RPMI8226 (cell line): ENCODE measurements at regions not wholly inside any gene's neighbourhood (a gene's known extent, or its start where the extent isn't known, plus 50 kb on each side); places are given as distances from the start of the nearest gene placed in this dataset.

Source experiments
- DNase-seq: peaks from one replicate; pipeline ENCODE4 v3.0.0-alpha.2; 2015

DNA sequence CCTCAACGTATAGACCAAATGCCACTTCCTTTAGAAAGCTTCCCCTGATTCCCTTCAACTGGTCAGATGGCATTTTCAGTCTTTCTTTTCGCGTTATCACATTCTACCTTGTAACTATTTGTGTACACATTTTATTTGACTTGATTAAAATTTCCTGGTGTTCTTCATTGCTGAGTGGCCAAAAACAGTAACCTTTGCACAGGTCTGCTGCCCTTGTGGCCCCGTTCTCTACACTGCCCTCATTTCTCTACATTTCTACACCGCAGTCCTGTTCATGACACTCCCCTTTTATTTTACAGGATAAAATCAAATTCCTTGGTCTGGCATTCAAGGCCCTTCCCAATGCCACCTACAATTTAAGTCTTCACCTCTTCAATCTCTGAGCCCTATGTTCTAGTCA, 334.2 kb upstream of the SLC30A5 start:
- no peak for DNase-seq

DNA sequence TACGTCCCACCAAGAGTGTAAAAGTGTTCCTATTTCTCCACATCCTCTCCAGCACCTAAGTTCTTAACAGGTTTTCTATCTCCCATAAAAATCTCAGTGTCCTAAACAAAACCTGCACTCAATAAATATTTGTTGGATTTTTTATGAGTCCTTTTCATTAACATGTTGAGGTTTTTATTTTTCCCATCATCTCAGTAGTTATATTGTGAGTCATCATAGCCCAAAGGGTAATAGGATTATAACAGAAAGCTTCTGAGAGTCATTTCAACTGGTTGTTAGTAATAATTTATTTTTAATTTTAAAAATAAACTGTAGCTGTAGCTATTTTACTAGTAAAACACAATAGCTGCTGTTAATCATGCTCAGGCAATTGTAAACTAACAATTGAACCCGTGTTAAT, 331.6 kb upstream of the SLC30A5 start:
- DNase-seq, result no peak

DNA sequence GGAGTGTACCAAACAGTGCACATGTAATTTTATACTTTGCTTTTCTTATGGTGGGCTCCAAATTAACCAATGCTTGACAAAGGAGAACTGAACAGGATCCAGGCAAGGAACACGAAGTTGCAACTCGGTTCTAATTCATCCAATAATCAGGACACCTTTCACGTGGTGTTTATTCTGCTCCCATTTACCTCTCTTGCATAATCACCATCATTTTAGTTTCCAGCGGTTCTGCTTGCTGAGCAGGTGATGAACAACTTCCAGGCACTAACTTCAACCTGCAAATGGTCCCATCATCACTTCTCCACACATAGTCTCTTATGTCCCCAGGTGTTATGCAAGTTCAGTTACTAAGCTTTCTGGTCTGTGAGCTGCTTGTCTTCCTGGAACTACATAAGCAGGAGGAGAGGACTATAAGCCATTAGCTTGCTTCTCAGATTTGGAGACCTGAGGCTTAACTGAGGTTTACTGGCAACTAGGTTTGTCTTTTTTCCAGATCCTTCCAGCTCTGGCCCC, 326.8 kb upstream of the SLC30A5 start:
- DNase-seq, result no peak

DNA sequence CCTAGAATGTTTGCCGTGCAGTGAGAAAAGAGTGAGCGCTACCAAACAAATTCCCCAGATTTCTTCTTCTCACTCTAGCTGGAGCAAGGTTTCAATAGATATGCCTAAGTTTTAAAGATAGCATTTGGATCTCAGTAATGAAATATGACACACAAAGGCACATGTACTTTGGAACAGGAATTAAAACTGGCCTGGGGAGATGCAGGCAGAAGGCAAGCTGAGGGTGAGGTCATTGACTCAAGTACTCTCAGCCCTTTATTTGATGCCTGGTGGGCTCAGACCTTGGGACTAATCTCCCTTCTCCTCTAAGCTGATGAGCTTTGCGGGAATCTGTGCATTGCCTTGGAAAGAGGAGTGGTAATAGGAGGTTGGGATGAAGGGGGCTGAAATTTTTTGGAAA, 323.3 kb upstream of the SLC30A5 start:
- DNase-seq, result no peak

DNA sequence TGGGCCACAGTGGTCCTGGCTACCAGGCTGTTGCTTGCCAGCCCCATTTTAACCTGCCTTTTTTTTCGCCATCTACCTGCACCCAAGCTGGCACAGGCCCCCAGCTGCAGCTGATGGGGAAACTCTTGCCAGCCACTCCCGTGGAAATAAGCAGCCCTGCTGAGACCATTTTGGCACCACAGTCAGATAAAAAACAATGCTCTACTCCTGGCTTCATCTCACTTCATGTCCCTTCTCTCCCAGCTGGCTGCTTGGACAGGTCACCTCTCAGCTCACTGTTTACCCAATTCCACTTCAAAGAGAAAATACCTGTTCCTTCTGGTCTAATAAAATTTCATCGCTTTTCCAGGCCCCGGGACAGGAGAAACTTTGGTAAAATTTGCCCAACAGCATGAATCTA, 322.6 kb upstream of the SLC30A5 start:
- no peak for DNase-seq

DNA sequence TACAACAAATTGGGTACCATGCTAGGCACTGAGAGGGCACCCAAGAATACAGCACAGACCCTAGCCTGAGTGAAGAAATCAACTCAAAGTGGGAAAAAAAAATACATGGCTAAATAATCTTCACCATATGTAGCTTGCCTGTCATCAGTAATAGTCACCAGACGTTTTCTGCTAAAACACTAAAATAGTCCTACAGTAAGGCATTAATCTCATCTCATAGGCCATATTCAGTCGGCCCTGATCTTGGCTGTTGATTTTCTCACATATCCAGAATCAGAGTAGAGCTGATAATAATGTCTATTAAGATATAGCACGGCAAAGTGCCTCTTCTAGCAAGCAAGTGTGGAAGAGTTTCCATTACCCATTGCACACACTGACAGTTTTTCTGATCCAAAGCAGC, 322.1 kb upstream of the SLC30A5 start:
- no peak for DNase-seq

DNA sequence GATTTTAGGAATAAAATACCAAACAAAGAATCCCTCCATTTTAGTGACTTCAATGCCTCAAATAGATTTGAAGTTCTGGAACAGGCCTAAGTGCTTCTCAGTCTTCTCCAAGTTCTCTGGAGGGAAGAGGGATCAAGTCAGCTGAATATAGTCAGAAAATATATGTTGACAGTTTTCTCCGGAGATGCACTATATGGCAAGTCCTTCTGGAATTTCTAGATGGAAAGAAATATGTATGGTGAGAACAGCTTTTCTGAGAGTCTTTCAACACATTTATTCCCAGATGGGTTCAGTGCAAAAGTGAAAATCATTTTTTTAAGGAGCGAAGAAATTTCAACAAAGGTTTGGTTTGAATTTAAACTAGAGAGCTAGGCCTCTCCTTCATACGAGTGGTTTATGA, 317.4 kb upstream of the SLC30A5 start:
- DNase-seq, result no peak

DNA sequence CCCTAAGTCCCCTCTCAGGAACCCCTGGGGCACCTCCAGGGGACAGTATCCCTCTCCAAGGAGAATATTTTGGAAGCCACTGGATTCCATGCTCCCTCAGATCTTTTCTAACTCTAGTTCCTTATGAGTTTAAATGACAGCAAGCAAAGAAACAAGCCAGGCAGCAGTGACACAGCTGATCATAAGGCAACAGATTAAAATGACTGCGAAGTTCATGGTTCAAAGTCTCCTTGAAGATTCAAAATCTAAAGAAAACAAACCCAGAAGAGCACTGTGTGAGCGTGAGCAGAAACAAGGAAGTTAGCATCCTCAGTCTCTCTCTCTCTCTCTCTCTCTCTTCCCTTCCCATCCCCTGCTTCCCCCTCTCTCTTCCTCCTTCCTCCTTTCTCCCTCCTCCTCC, 316.7 kb upstream of the SLC30A5 start:
- no peak for DNase-seq

DNA sequence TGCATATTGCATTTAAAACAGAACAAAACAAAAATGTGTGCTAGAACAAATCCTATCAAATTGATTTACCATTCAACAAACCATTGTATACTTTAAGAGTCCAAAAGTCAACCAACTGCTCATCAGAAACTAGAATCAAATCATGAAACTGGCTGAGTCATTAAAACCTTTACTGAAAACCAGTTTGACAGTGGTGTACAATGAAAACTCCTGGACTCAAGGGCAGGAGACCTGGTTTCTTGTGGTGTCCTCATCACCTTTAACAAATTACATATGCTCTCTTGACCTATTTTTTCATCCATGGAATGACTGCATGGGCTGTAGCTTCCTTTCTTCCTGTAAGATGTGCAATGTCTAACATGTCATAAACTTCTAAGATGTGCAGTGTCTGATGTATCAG, 315.3 kb upstream of the SLC30A5 start:
- no peak for DNase-seq

DNA sequence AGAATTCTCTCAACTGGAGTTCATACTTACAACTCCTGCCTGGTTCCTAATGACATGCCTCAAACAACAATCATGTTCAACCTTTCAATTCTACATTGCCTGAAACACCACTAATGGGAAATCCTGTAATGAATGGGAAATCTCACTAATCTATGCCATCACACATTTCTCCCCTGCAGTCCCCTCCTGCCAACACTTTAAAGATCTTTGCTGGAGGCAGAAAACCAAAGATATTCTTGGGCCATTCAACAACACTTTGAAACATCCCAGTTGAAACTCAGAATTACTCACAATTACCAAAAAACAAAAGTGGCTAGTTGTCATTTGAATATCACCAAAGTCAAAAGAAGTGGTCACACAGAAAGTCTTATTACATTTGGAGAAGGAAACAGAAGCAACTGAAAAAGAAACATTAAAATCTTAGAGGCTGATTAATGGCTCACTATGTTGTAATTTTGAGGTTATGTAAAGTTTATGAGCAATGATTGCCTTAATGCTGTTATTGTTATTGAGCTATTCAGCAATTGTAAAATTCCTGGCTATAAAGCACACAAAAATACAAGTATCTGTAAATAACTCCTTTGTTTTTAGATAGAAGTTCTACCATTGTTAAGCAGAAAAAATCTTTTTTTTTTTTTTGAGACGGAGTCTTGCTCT, 313.4 kb upstream of the SLC30A5 start:
- DNase-seq, result no peak

DNA sequence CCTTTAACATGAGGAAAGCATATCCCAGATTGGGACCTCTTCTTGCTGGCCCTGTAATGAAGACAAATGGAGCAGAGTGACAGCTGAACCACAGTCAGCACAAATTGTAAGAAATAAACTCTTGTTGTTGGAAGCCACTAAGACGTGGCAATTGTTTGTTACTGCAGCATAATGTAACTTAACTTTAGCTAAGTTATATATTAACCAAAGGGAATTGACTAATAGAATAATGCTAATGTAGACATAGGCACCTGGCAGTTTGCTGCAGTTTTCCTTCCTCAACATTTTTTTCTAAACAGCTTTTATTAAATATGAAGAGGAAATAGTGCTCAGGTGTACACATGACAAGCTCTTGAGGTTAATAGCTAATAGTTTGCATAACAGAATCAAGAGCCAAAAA, 300.7 kb upstream of the SLC30A5 start:
- no peak for DNase-seq

DNA sequence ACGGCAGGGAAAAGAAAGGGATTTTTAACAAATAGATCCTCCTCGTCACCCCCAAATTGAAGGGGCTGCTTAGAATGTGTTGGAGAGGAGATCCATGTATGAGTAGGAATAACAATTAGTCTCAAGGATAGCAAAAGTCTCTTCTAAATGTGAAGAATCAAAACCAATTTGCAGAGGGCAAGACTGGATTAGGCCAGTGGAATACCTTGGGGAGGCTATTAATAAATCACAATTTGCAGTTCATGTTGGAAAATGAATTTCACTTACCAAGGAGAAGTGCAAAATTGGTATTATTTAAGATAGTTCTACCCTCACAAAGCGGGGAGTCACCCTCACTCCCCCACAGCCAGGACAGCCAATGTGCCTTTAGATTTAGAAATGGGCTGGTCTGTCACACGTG, 299.8 kb upstream of the SLC30A5 start:
- no peak for DNase-seq

DNA sequence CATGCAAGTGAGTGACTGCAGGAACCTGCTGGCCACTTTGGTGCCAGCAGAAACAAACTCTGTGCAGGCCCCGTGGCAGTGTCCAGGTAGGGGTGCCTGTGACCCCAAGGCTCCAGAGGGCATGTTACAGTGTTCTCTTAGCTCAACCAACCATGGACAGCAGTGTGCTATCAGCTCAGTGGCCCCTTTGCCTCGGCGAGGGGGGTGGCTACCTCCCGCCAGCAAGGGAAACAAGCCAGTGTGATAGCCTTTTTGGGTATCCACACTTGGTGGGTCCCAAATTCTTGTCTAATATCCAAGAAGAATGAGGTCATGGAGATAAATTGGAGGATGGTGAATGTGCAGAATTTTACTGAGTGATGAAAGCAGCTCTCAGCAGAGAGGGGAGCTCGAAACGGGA, 298.6 kb upstream of the SLC30A5 start:
- DNase-seq, result no peak

DNA sequence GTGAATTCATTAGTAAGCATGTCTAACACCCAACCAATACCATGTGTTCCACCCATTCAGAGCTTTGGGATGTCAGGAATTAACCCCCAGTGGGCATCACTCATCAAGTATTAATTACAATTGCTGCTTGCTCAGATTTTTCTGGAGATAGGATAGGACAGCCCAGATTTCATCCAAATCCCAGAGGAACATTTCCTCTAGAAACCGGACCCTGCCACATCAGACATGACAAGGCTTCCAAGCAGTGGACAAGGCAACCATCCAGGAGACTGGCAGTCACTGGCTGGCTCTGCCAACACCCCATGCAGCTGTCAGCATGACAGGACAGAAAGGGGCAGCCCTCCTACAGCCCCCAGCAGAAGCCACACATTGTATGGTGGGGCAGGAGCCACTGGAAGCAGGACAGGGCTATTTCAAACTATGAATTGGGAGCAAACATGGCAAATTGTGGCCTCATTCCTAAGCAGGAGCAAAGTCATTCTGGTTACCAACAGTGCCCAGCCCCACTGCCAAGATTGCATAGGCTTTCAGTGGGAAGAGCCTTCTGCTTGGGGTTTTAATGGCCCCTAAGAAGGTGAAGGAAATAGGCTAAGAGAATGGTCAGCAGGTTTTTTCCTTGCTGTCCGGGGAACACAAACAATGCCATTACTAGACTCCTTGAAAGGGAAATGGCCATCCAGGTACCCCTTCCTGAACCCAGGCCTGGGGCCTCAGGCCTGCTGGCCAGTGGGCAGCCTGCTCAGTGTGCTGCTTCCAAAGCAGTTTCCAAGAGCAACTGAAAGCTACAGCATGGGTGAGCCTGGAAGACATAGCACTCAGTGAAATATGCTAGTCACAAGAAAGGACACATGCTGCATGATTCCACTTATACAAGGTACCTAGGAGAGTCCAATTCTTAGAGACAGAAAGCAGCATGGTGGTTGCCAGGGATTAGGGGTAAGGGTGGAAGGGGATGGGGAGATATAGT, 294.7 kb upstream of the SLC30A5 start:
- no peak for DNase-seq

DNA sequence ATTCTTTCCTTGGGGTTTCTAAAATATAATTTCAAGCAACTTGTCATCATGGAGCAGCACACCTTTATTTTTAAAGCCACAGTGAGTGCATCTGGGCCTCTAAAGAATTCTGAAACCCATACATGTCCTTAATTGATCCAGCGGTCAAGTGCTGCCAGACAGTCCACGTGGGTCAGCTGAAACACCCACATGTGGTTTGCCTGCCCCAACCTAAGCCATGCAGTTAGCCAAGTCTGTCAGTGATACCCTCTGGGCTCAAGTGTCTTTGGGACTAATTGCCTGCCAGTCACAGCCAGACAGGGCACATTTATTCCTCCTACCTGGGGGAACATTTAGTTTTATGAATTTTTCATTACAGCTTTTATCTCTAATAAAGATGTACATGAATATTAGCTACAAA, 291.4 kb upstream of the SLC30A5 start:
- DNase-seq, result no peak

DNA sequence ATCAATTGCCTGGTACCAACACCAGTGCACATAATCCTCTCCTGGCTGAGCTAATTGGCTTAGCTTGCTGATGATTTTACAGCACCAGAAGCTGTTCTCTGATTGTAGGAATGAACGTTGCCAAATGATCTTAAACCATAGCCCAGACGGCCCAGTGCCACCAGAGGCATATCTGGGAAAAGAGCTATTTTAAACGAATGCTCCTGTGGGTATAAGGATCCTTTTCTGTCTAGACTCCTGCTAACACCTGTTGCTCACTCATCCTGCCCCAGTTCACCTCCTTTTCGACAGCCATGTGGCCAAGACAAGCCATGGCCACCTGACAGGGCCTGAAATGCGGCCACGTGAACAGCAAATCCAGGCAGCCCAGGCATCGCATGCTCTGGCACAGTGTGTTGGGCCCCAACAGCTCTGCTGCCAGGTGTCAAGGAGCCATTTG, 289.9 kb upstream of the SLC30A5 start:
- no peak for DNase-seq

DNA sequence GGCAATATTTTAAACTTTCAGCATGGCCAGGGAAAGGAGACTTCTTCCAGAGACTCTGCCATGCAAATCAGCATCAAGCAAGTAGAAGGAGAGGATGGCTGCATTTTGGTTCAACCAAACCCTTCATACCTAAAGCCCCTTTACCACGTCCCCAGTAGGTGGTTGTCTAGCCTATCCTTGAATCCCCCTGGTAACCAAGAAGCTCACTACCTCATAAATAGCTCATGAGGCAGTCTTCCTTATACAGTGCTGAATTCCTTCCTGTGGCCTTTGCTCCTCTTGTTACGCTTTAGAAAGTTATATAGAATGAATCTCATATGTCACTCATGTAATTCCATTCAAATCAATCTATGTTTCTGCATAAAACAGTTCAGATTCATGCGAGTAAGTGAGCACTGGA, 289.5 kb upstream of the SLC30A5 start:
- DNase-seq, result no peak

DNA sequence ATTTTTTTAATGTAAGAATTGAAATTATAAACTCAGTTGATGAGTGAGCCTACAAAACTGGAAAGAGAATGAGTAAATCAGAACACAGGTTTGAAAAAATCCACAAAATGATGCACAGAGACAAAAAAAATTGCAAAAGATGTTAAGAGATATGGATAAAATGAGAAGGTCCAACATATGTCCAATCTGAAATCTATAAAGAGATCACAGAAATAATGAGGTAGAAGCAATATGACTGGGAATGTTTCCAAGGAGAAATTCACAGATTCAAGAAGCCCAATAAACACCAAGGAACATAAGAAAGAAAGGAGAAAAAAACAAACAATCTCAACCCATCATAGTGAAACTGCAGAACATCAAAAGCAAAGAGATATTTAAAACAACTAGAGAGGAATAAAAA, 288.4 kb upstream of the SLC30A5 start:
- DNase-seq, result no peak

DNA sequence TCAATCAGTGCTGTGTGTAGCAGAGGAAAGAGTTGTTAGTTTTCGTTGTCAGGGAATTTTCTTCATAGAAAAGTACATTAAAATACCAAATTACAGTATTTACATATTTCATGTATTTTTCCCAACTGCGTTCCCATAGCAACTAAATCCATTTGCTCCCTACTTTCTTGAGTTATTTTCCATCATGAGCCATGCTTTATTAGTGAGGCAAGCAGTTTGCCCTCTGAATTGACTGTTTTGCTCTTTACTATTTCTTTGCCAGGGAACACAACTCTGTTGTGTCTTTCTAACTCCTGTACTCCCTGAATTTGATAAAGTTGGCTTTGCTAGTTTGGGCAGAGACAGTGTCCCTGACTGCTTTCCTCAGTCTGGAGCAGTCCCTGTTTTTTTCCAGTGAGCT, 276.2 kb upstream of the SLC30A5 start:
- DNase-seq, result no peak

DNA sequence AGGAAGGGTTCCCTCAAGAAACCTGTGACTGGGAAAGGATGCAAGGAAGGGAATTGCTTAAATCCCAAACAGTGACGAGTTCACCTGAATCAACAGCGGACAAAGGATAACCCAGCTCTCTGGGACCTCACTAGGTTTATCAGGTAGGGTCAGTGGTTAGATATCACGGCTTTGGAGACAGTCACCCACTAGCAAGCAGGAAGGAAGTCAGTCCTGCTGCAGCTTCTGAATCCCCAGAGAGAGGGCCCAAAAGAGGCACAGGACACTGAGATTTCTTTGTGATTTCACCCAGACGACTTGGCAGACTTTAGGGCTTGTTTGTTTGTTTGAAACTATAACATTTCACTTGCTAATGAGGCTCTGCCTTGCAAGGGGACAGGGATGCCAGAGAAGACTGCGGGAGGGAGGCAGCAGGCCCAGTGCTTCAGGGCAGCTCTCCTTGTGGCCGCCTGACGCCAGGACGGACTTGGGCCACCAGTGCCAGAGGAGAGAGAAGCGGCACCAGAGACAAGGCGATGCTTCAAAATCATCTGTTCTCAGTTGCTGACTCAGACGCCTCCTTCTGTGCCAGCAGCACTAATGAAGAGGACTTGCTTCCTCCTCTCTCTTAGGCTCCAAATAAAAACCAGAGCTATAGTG, 275.6 kb upstream of the SLC30A5 start:
- DNase-seq, result no peak

DNA sequence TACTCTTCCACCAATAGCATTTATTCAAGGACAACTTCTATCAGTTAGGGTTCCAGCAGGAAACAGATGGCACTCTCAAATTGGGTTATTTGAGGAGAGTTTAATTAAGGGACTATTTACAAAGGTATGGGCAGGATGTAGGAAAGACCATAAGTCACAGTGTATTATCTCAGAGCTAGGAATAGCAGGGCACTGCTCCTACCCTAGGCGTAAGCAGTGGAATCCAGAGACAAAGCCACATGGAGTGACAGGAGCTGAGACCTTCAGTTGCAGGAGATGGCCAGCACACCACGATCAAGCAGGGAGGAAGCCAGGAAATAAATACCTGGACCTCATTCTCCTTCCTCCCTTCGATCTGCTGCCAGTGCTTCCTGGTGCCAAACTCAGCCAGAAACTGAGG, 274.9 kb upstream of the SLC30A5 start:
- no peak for DNase-seq

DNA sequence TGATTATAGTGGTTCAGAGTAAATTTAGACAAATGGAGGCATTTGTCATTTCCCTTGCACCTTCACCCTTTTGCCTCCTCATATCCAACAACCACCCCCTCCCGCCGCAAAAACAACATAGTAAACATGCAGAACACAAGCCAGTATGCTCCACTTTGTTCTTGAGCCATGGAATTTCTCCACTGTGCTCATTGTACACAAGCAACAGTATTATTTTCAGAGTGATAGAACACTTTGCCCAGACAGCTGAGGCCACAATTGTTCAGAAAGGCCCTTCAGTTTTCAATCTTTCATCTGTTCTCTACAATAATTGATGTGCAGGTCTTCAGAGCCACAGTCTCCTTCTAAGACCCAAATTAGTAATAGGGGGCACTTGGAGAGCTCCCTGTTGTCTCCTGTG, 272.8 kb upstream of the SLC30A5 start:
- DNase-seq, result no peak

DNA sequence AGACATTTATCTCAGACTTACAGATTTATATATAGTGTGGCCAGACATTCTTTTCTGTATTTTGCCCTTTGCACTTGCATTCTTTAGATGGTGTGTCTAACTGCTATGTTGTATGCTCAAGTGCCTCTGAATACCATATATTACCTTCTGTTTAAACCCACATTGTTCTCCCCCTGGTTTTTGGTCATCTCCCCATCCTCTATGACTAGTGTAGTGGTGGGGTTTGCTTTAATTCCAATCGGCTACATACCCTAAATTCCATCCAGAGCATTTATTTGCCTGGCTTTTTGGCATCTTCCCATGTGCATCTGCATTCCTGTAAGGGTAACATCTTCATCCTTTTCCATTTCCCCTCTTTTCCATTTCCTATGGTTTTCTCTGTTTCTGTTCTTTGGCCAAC, 271.0 kb upstream of the SLC30A5 start:
- no peak for DNase-seq

DNA sequence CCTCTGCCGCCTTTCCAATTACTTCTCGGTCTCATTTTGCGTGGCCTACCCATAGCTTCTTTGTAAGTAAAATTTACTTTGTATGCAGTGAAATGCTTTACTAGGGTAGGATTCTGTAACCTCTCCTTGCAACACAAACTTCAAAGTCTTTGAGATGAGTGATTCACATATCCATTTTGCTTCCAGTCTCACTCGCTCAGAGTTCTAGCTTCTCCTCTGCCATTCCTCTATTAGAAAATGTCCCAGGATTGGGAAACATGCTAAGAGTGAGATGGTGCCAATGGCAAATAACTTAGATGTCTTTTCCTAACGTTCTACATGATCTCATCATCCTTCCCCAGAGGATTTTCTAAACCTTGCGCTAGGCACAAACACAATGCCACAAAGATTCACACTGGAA, 270.5 kb upstream of the SLC30A5 start:
- DNase-seq, result no peak
